Transverse colon (tissue), 4 donors: ENCODE measurements at regions not wholly inside any gene's neighbourhood (a gene's known extent, or its start where the extent isn't known, plus 50 kb on each side); places are given as distances from the start of the nearest gene placed in this dataset.

Experiments used
- EP300 ChIP-seq: sonication (generic); formaldehyde crosslinking; IDR thresholded peaks from one replicate; pipeline ENCODE4 v1.6.1; 2017; ENCODE audit warnings: antibody characterized with exemption, low read depth
- POLR2AphosphoS5 ChIP-seq, 3 donors: sonication (generic); formaldehyde crosslinking; IDR thresholded peaks; one replicate each; pipeline ENCODE4 v1.6.1; 2016; ENCODE audit warnings: antibody characterized with exemption in 3 of 3
- TF ChIP-seq, protein P1 (sequence below), 5 experiments: fragments of 200-600 bp in 3 of 5; fragments of 450-650 bp in 2 of 5; sonication (generic) in 3 of 5; IDR thresholded peaks; 1 replicate in 2 of 5; 2 replicates in 3 of 5; pipeline ENCODE4 v1.5.1; 2016 to 2017; ENCODE audit warnings: antibody characterized with exemption in 5 of 5, inconsistent platforms in 3 of 5, mild to moderate bottlenecking in 2 of 5, moderate library complexity in 1 of 5

DNA sequence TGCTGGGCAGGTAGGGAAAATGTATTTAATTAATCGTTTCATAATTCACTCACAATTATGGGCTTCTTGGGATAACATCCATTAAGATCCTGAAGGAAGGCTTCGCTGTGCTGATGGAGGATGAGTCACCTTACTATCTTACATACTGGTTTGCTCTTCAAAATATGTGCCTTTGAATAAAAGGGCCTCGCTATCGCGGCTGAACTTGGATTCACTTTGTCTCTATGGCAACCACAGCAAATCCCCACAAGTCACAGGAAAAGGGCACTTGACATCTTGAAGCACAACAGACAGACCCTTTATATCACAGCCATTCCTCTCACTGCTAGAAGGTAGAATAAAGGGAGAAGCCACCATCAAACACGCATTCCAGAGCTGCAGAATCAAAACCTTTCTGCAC, 141.3 kb upstream of the MYLIP start:
- TF ChIP-seq POLR2AphosphoS5 (IDR thresholded peaks at IDR 0.05) = no peak
- TF ChIP-seq, protein P1, sequence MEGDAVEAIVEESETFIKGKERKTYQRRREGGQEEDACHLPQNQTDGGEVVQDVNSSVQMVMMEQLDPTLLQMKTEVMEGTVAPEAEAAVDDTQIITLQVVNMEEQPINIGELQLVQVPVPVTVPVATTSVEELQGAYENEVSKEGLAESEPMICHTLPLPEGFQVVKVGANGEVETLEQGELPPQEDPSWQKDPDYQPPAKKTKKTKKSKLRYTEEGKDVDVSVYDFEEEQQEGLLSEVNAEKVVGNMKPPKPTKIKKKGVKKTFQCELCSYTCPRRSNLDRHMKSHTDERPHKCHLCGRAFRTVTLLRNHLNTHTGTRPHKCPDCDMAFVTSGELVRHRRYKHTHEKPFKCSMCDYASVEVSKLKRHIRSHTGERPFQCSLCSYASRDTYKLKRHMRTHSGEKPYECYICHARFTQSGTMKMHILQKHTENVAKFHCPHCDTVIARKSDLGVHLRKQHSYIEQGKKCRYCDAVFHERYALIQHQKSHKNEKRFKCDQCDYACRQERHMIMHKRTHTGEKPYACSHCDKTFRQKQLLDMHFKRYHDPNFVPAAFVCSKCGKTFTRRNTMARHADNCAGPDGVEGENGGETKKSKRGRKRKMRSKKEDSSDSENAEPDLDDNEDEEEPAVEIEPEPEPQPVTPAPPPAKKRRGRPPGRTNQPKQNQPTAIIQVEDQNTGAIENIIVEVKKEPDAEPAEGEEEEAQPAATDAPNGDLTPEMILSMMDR (IDR thresholded peaks at IDR 0.05) = no peak
- no peak for TF ChIP-seq EP300
